Gastroesophageal sphincter (tissue), 4 donors: ENCODE measurements at regions not wholly inside any gene's neighbourhood (a gene's known extent, or its start where the extent isn't known, plus 50 kb on each side); places are given as distances from the start of the nearest gene placed in this dataset.

Experiments
- ATAC-seq: fragments of 150-250 bp; one replicate; pipeline ENCODE4 v1.9.1; 2016; ENCODE audit warnings: mild to moderate bottlenecking, moderate library complexity
- H3K27ac ChIP-seq, 4 donors: fragments of 200-600 bp; sonication (generic) in 3 of 4; 1 replicate in 3 of 4; 2 replicates in 1 of 4; pipeline ENCODE4 v1.5.1; 2016 to 2019
- H3K27me3 ChIP-seq: fragments of 200-600 bp; sonication (generic); one replicate; pipeline ENCODE4 v1.5.1; 2019
- H3K36me3 ChIP-seq, 2 donors: fragments of 200-600 bp; sonication (generic); one replicate each; pipeline ENCODE4 v1.5.1; 2019; ENCODE audit warnings: control low read depth in 1 of 2
- H3K4me1 ChIP-seq, 3 donors: fragments of 200-600 bp; sonication (generic); 1 replicate in 2 of 3; 2 replicates in 1 of 3; pipeline ENCODE4 v1.5.1; 2016 to 2019; ENCODE audit warnings: control low read depth in 2 of 3
- H3K4me3 ChIP-seq, 2 donors: fragments of 200-600 bp; sonication (generic); one replicate each; pipeline ENCODE4 v1.5.1; 2019; ENCODE audit warnings: mild to moderate bottlenecking in 1 of 2, moderate library complexity in 1 of 2
- H3K9me3 ChIP-seq, 3 donors: fragments of 200-600 bp; sonication (generic); one replicate each; pipeline ENCODE4 v1.5.1; 2017 to 2019; ENCODE audit warnings: control low read depth in 2 of 3
- CTCF ChIP-seq, 4 experiments: fragments of 200-600 bp in 2 of 4; fragments of 450-650 bp in 2 of 4; sonication (generic) in 1 of 4; IDR thresholded peaks; one replicate each; pipeline ENCODE4 v1.5.1; 2017 to 2019; ENCODE audit warnings: antibody characterized with exemption in 4 of 4, mild to moderate bottlenecking in 2 of 4, moderate library complexity in 2 of 4
- EP300 ChIP-seq: sonication (generic); formaldehyde crosslinking; IDR thresholded peaks from one replicate; pipeline ENCODE4 v1.6.1; 2017; ENCODE audit warnings: antibody characterized with exemption, mild to moderate bottlenecking
- POLR2A ChIP-seq, 2 donors: fragments of 450-650 bp; IDR thresholded peaks; one replicate each; pipeline ENCODE4 v1.6.1; 2017; ENCODE audit warnings: antibody characterized with exemption in 2 of 2, mild to moderate bottlenecking in 2 of 2, moderate library complexity in 1 of 2
- POLR2AphosphoS5 ChIP-seq: sonication (generic); formaldehyde crosslinking; IDR thresholded peaks from one replicate; pipeline ENCODE4 v1.6.1; 2017; ENCODE audit warnings: antibody characterized with exemption
- WGBS, 2 donors: methylation state at CpG; one replicate each; pipeline ENCODE4 v1.1.5; 2018; ENCODE audit warnings: low coverage in 1 of 2; 5-methylcytosine and 5-hydroxymethylcytosine counted together

- ATAC-seq: no peak
- Histone ChIP-seq H3K4me1 (no peaks in the 10 kb centered on the region), H3K27me3 (no peaks in the 10 kb centered on the region), H3K9me3 (peaks cover 0 to 3% (median 0%) of the 10 kb centered on the region in 3 donors), H3K36me3 (no peaks in the 10 kb centered on the region), H3K4me3 (no peak overlapping the region), H3K27ac (no peak overlapping the region)
- TF ChIP-seq POLR2A (IDR thresholded peaks at IDR 0.05): no peak
- no peak for TF ChIP-seq EP300
- TF ChIP-seq CTCF (IDR thresholded peaks at IDR 0.05): no peak
- WGBS, 2 donors: 93% methylated on average over 5 to 11 of the region's 11 CpGs
Observed at GRCh38 chr16:87144232-87144631, 173.0 kb downstream of the C16orf95 start.

- Histone ChIP-seq H3K36me3 (no peaks in the 10 kb centered on the region), H3K27me3 (no peaks in the 10 kb centered on the region), H3K9me3 (peaks cover 0 to 11% (median 0%) of the 10 kb centered on the region in 3 donors), H3K4me1 (no peaks in the 10 kb centered on the region), H3K27ac (no peak overlapping the region), H3K4me3 (no peak overlapping the region)
- ATAC-seq: no peak
- TF ChIP-seq EP300: no peak
- TF ChIP-seq POLR2A (IDR thresholded peaks at IDR 0.05): no peak
- TF ChIP-seq CTCF (IDR thresholded peaks at IDR 0.05): no peak
- TF ChIP-seq POLR2AphosphoS5: no peak
- 84% methylated on average over 6 of the region's 24 CpGs; no CpG with 5 or more reads in 1 of the 2 donors for WGBS, 2 donors
Observed at GRCh38 chr16:87145181-87146176, 171.7 kb downstream of the C16orf95 start.

- Histone ChIP-seq H3K4me3 (no peak overlapping the region), H3K4me1 (no peaks in the 10 kb centered on the region), H3K36me3 (no peaks in the 10 kb centered on the region), H3K9me3 (peaks cover 0 to 11% (median 0%) of the 10 kb centered on the region in 3 donors), H3K27me3 (no peaks in the 10 kb centered on the region), H3K27ac (no peak overlapping the region)
- WGBS, 2 donors: 95% methylated on average over 3 to 4 of the region's 5 CpGs
- TF ChIP-seq POLR2A (IDR thresholded peaks at IDR 0.05) (no peak), POLR2AphosphoS5 (no peak), EP300 (no peak), CTCF (IDR thresholded peaks at IDR 0.05) (no peak)
- no peak for ATAC-seq
Observed at GRCh38 chr16:87146676-87147075, 170.5 kb downstream of the C16orf95 start.

GRCh38 chr16:87149051-87149450, 168.1 kb downstream of the C16orf95 start:
- peaks cover 0 to 11% (median 0%) of the 10 kb centered on the region in 3 donors for H3K9me3 ChIP-seq
- no peak for ATAC-seq
- 91 to 100% methylated on average over 1 of the region's 1 CpG for WGBS, 2 donors
- TF ChIP-seq CTCF (IDR thresholded peaks at IDR 0.05) (no peak), POLR2A (IDR thresholded peaks at IDR 0.05) (no peak), EP300 (no peak), POLR2AphosphoS5 (no peak)
- H3K4me3 ChIP-seq: no peak overlapping the region
- no peaks in the 10 kb centered on the region for H3K36me3 ChIP-seq
- no peaks in the 10 kb centered on the region for H3K4me1 ChIP-seq
- H3K27ac ChIP-seq: no peak overlapping the region
- peaks cover 16% of the 10 kb centered on the region for H3K27me3 ChIP-seq

GRCh38 chr16:87150262-87150661, 166.9 kb downstream of the C16orf95 start:
- Histone ChIP-seq H3K27me3 (peaks cover 19% of the 10 kb centered on the region), H3K36me3 (no peaks in the 10 kb centered on the region), H3K4me1 (no peaks in the 10 kb centered on the region), H3K4me3 (no peak overlapping the region), H3K9me3 (peaks cover 0 to 11% (median 0%) of the 10 kb centered on the region in 3 donors), H3K27ac (no peak overlapping the region)
- 41% methylated on average over 3 of the region's 13 CpGs; no CpG with 5 or more reads in 1 of the 2 donors for WGBS, 2 donors
- TF ChIP-seq CTCF (IDR thresholded peaks at IDR 0.05) (no peak), POLR2AphosphoS5 (no peak), POLR2A (IDR thresholded peaks at IDR 0.05) (no peak)
- ATAC-seq: no peak
